B cell (primary cell): ENCODE measurements at regions not wholly inside any gene's neighbourhood (a gene's known extent, or its start where the extent isn't known, plus 50 kb on each side); places are given as distances from the start of the nearest gene placed in this dataset.

ENCODE experiments used
- ATAC-seq: fragments of 200-7000 bp; cut with Tn5 transposase; one replicate; pipeline ENCODE4 v1.10.0; 2021; ENCODE audit warnings: low read depth, mild to moderate bottlenecking, moderate number of reproducible peaks, moderate library complexity
- CTCF ChIA-PET: fragments of 350-600 bp; sonication (Branson Sonifier 250); formaldehyde crosslinking; loops from one replicate; lab custom pipeline; 2021; ENCODE audit warnings: antibody characterized with exemption, inconsistent platforms; lab: Charles Lee
- POLR2A ChIA-PET: fragments of 350-600 bp; sonication (Branson Sonifier 250); formaldehyde crosslinking; loops from one replicate; lab custom pipeline; 2021; ENCODE audit warnings: antibody characterized with exemption; lab: Charles Lee
- DNase-seq: peaks from one replicate; pipeline ENCODE4 v3.0.0; 2013
- H2AFZ ChIP-seq: 2 replicates; pipeline ENCODE4 v1.6.1; 2012; ENCODE audit warnings: mild to moderate bottlenecking, low read depth, low read length; ENCODE audit not compliant: insufficient read depth, poor library complexity, severe bottlenecking
- H3K27ac ChIP-seq, 2 donors: 1 replicate in 1 of 2; 2 replicates in 1 of 2; pipeline ENCODE4 v1.5.1; 2012 to 2013; ENCODE audit warnings: low read length in 2 of 2, mild to moderate bottlenecking in 2 of 2, moderate library complexity in 1 of 2
- H3K27me3 ChIP-seq, 4 experiments: fragments of 200-600 bp in 1 of 4; sonication (generic) in 1 of 4; replicated peaks in 1 of 4; 1 replicate in 2 of 4; 2 replicates in 2 of 4; pipeline versions ENCODE4 v1.6.1 to v1.7.0; 2013 to 2016; ENCODE audit warnings: low read length in 3 of 4, mild to moderate bottlenecking in 2 of 4, mixed read lengths in 1 of 4, moderate library complexity in 1 of 4; ENCODE audit not compliant: insufficient read depth in 4 of 4, control insufficient read depth in 3 of 4; ENCODE audit errors: control extremely low read depth in 1 of 4
- H3K36me3 ChIP-seq, 2 experiments: replicated peaks in 1 of 2; 1 replicate in 1 of 2; 2 replicates in 1 of 2; pipeline versions ENCODE4 v1.6.1 to v1.7.1; 2013; ENCODE audit warnings: low read length in 1 of 2; ENCODE audit not compliant: insufficient read depth in 2 of 2, control insufficient read depth in 1 of 2; ENCODE audit errors: control extremely low read depth in 1 of 2, extremely low read depth in 1 of 2
- H3K4me1 ChIP-seq, 2 donors: fragments of 200-600 bp in 1 of 2; sonication (generic) in 1 of 2; 1 replicate in 1 of 2; 2 replicates in 1 of 2; pipeline versions ENCODE4 v1.5.1 to v1.6.1; 2013 to 2017; ENCODE audit warnings: low read length in 2 of 2; ENCODE audit not compliant: control insufficient read depth in 2 of 2, insufficient read depth in 2 of 2
- H3K4me2 ChIP-seq: replicated peaks from 2 replicates; pipeline ENCODE3; 2012; ENCODE audit warnings: mild to moderate bottlenecking, low read depth, low read length; ENCODE audit not compliant: poor library complexity, severe bottlenecking
- H3K4me3 ChIP-seq, 5 experiments: fragments of 200-600 bp in 1 of 5; sonication (generic) in 1 of 5; 1 replicate in 3 of 5; 2 replicates in 2 of 5; pipeline versions ENCODE4 v1.5.1 to v1.7.0; 2011 to 2016; ENCODE audit warnings: low read length in 4 of 5, mild to moderate bottlenecking in 4 of 5, low read depth in 2 of 5, control low read depth in 1 of 5, moderate library complexity in 1 of 5; ENCODE audit not compliant: insufficient read depth in 1 of 5; ENCODE audit errors: control extremely low read depth in 1 of 5, extremely low read depth in 1 of 5
- H3K79me2 ChIP-seq: fragments of 200-600 bp; sonication (generic); one replicate; pipeline ENCODE4 v1.6.0; 2016; ENCODE audit warnings: low read length; ENCODE audit not compliant: control insufficient read depth, insufficient read depth
- H3K9ac ChIP-seq: fragments of 200-600 bp; sonication (generic); 2 replicates; pipeline ENCODE4 v1.6.1; 2017; ENCODE audit warnings: mild to moderate bottlenecking, low read length, moderate library complexity
- H3K9me3 ChIP-seq, 3 donors: one replicate each; pipeline versions ENCODE4 v1.6.1 to v1.7.1; 2013; ENCODE audit warnings: low read length in 2 of 3; ENCODE audit not compliant: control insufficient read depth in 2 of 3, insufficient read depth in 1 of 3; ENCODE audit errors: control extremely low read depth in 1 of 3
- H4K20me1 ChIP-seq: 2 replicates; pipeline ENCODE4 v1.6.0; 2012; ENCODE audit warnings: mild to moderate bottlenecking, low read length; ENCODE audit not compliant: insufficient read depth, control insufficient read depth, poor library complexity, severe bottlenecking
- H3K27ac Mint-ChIP-seq: one replicate; pipeline ENCODE4 v1.8.0; 2021; ENCODE audit warnings: mixed read lengths
- H3K27me3 Mint-ChIP-seq: one replicate; pipeline ENCODE4 v1.8.0; 2021; ENCODE audit warnings: mixed read lengths
- H3K4me1 Mint-ChIP-seq: one replicate; pipeline ENCODE4 v1.8.0; 2021; ENCODE audit warnings: mixed read lengths
- H3K4me3 Mint-ChIP-seq: one replicate; pipeline ENCODE4 v1.8.0; 2021; ENCODE audit warnings: mixed read lengths
- H3K9me3 Mint-ChIP-seq: one replicate; pipeline ENCODE4 v1.8.0; 2022; ENCODE audit warnings: mixed read lengths; ENCODE audit not compliant: insufficient read depth
- CTCF ChIP-seq: fragments of 200-600 bp; IDR thresholded peaks from one replicate; pipeline ENCODE4 v1.8.0; 2022; ENCODE audit warnings: antibody characterized with exemption, mild to moderate bottlenecking
- EZH2 ChIP-seq: IDR thresholded peaks from 2 replicates; pipeline ENCODE4 v1.6.1; 2012; ENCODE audit warnings: borderline replicate concordance, low read depth, mild to moderate bottlenecking, moderate library complexity, low read length; ENCODE audit not compliant: insufficient read depth, poor library complexity, severe bottlenecking
- WGBS: methylation state at CpG from one replicate; pipeline ENCODE4 v1.1.5; 2013; ENCODE audit warnings: missing lambda C conversion rate; ENCODE audit not compliant: insufficient coverage; 5-methylcytosine and 5-hydroxymethylcytosine counted together
- intact Hi-C: fragments of 100-400 bp; cut with micrococcal nuclease; formaldehyde crosslinking; loops from one replicate; pipeline ENCODE4 v1.10.0; 2022

- WGBS = 80% methylated on average over 1 of the region's 8 CpGs
- TF ChIP-seq CTCF = no peak
- no peak for TF ChIP-seq EZH2
- intact Hi-C loops = no loop called here
- Histone ChIP-seq H3K36me3 (no peaks in the 10 kb centered on the region), H3K27ac (no peak overlapping the region), H3K9me3 (peaks cover 0 to 16% (median 0%) of the 10 kb centered on the region in 3 donors), H3K4me2 (no peak overlapping the region), H3K9ac (no peak overlapping the region), H2AFZ (no peak overlapping the region), H3K4me1 (no peaks in the 10 kb centered on the region), H3K79me2 (no peaks in the 10 kb centered on the region), H3K4me3 (no peak overlapping the region), H4K20me1 (no peaks in the 10 kb centered on the region), H3K27me3 (peaks cover 0 to 2% (median 0%) of the 10 kb centered on the region in 4 experiments)
- peaks cover 13% of the 10 kb centered on the region for H3K27me3 Mint-ChIP-seq
- H3K4me1 Mint-ChIP-seq = no peaks in the 10 kb centered on the region
- POLR2A ChIA-PET = no interaction called here
- H3K4me3 Mint-ChIP-seq = no peak overlapping the region
- no peak for ATAC-seq
- H3K9me3 Mint-ChIP-seq = peaks cover 2% of the 10 kb centered on the region
- H3K27ac Mint-ChIP-seq = no peak overlapping the region
- CTCF ChIA-PET = no interaction called here
- no peak for DNase-seq
Measured at GRCh38 chr2:235396071-235396846, 97.6 kb upstream of the AGAP1 start.

- H3K79me2 ChIP-seq = no peaks in the 10 kb centered on the region
- H3K4me1 ChIP-seq = no peaks in the 10 kb centered on the region
- H3K27ac ChIP-seq = no peak overlapping the region
- intact Hi-C loops = no loop called here
- no peak overlapping the region for H2AFZ ChIP-seq
- H3K9ac ChIP-seq = no peak overlapping the region
- H3K9me3 ChIP-seq = peaks cover 0 to 7% (median 0%) of the 10 kb centered on the region in 3 donors
- CTCF ChIA-PET = no interaction called here
- H3K27me3 ChIP-seq = no peaks in the 10 kb centered on the region
- no peak for DNase-seq
- 100% methylated on average over 1 of the region's 2 CpGs for WGBS
- POLR2A ChIA-PET = no interaction called here
- no peak overlapping the region for H3K27ac Mint-ChIP-seq
- TF ChIP-seq CTCF = no peak
- TF ChIP-seq EZH2 = no peak
- peaks cover 2% of the 10 kb centered on the region for H3K9me3 Mint-ChIP-seq
- no peak overlapping the region for H3K4me2 ChIP-seq
- no peak overlapping the region for H3K4me3 ChIP-seq
- no peaks in the 10 kb centered on the region for H3K36me3 ChIP-seq
- peaks cover 20% of the 10 kb centered on the region for H3K27me3 Mint-ChIP-seq
- no peak overlapping the region for H3K4me3 Mint-ChIP-seq
- H4K20me1 ChIP-seq = no peaks in the 10 kb centered on the region
- ATAC-seq = no peak
- no peaks in the 10 kb centered on the region for H3K4me1 Mint-ChIP-seq
Measured at GRCh38 chr2:235398321-235398720, 95.5 kb upstream of the AGAP1 start.
